ENCODE measurements at regions not wholly inside any gene's neighbourhood (a gene's known extent, or its start where the extent isn't known, plus 50 kb on each side); places are given as distances from the start of the nearest gene placed in this dataset.

- no peak overlapping the region for H3K14ac ChIP-seq (ENCODE audit: insufficient read length)
- WGBS, 2 experiments (ENCODE audit: extremely low coverage in 1 of 2, insufficient coverage in 1 of 2, insufficient read length in 1 of 2, insufficient replicate concordance in 2 of 2, low coverage in 1 of 2, low lambda C conversion rate in 2 of 2, missing lambda C conversion rate in 1 of 2), result 85% methylated on average over 10 of the region's 10 CpGs; no CpG with 5 or more reads in 1 of the 2 experiments
- no peaks in the 10 kb centered on the region for H3K23me2 ChIP-seq (ENCODE audit: low read depth, low read length)
- ChIA-PET POLR2A (ENCODE audit: partially characterized antibody) (interaction anchor here (1.0 kb wide), 1 partner anchor 15 kb away, joined by 3 read pairs; no protein-coding TSS in a partner anchor), CTCF (ENCODE audit: partially characterized antibody) (interaction anchor here (0.6 to 1.4 kb wide), 4 partner anchors 20 to 87 kb away, joined by 3 to 4 read pairs (median 3); no protein-coding TSS in a partner anchor)
- H3K27ac ChIP-seq (ENCODE audit: low read depth, low read length), result no peak overlapping the region
- H3K23ac ChIP-seq (ENCODE audit: insufficient read length), result no peak overlapping the region
- no peak overlapping the region for H2BK20ac ChIP-seq (ENCODE audit: low read length)
- no peak overlapping the region for H3K4me3 ChIP-seq (ENCODE audit: extremely low read depth in 1 of 4, insufficient read depth in 2 of 4, low read depth in 3 of 4, low read length in 4 of 4)
- no peak for TF ChIP-seq PHF8 (conservative IDR thresholded peaks at IDR 0.05; ENCODE audit: low read depth, low read length)
- no peak for TF ChIP-seq MAFK (IDR thresholded peaks at IDR 0.05; ENCODE audit: low read depth, low read length)
- 0 out of 2 replicates have a peak, but pooled peaks have one; percentile 5 for TF ChIP-seq E2F6 (IDR thresholded peaks at IDR 0.05)
- TF ChIP-seq SAP30 (IDR thresholded peaks at IDR 0.05; ENCODE audit: insufficient read depth, insufficient replicate concordance, low read length), result no peak
- no peak for TF ChIP-seq CTBP2 (IDR thresholded peaks at IDR 0.05; ENCODE audit: borderline replicate concordance, insufficient read depth, insufficient read length, low read length)
- H4K91ac ChIP-seq (replicated peaks; ENCODE audit: insufficient read length, low read length), result no peak overlapping the region
- no peaks in the 10 kb centered on the region for H3K36me3 ChIP-seq (ENCODE audit: control insufficient read depth in 2 of 4, insufficient read depth in 4 of 4, low read length in 3 of 4)
- H2BK120ac ChIP-seq (replicated peaks; ENCODE audit: low read depth, low read length), result no peak overlapping the region
- no peak overlapping the region for H3K9ac ChIP-seq (replicated peaks in 1 of 4; ENCODE audit: extremely low read depth in 1 of 4, low read depth in 3 of 4, low read length in 3 of 4)
- no peak overlapping the region for H2BK5ac ChIP-seq (ENCODE audit: low read depth, low read length)
- no peaks in the 10 kb centered on the region for H3K79me2 ChIP-seq (ENCODE audit: control insufficient read depth in 1 of 2, insufficient read depth in 2 of 2, low read length in 2 of 2)
- H4K8ac ChIP-seq (ENCODE audit: extremely low read depth, insufficient read depth, low read length), result no peak overlapping the region
- H3K4me1 ChIP-seq (replicated peaks in 1 of 4; ENCODE audit: control insufficient read depth in 3 of 4, insufficient read depth in 4 of 4, low read length in 3 of 4), result peaks cover 0 to 6% (median 2%) of the 10 kb centered on the region in 4 experiments; a peak in 2 of 7 replicates
- H3K79me1 ChIP-seq (ENCODE audit: low read depth, low read length), result no peaks in the 10 kb centered on the region; the same call in 1 of the 2 replicates
- no peak overlapping the region for H4K5ac ChIP-seq (ENCODE audit: insufficient read length, low read depth, low read length)
- H2BK12ac ChIP-seq (ENCODE audit: low read depth, low read length), result no peak overlapping the region
- no peak overlapping the region for H2AK5ac ChIP-seq (ENCODE audit: low read depth, low read length)
- no peak overlapping the region for H3K18ac ChIP-seq (ENCODE audit: extremely low read depth, low read length)
- no peak overlapping the region for H3K4ac ChIP-seq (replicated peaks; ENCODE audit: insufficient read length, low read depth, low read length)
- no peak for DNase-seq (ENCODE audit: low read depth in 1 of 2, low spot score in 2 of 2)
- peak overlapping the region; percentile 24; the same call in 1 of the 2 replicates for H2AFZ ChIP-seq (ENCODE audit: low read length)
- H4K20me1 ChIP-seq (replicated peaks in 1 of 2; ENCODE audit: control insufficient read depth in 1 of 2, insufficient read depth in 2 of 2, low read length in 2 of 2), result no peaks in the 10 kb centered on the region
- no peak for FAIRE-seq
- peaks cover 9 to 11% of the 10 kb centered on the region in 2 experiments for H3K9me3 ChIP-seq (ENCODE audit: insufficient read depth in 2 of 2, low read depth in 1 of 2, low read length in 1 of 2)
- no peak overlapping the region for H2BK15ac ChIP-seq (ENCODE audit: low read length)
- H3K27me3 ChIP-seq (replicated peaks in 1 of 4; ENCODE audit: control insufficient read depth in 3 of 4, extremely low read depth in 1 of 4, insufficient read depth in 3 of 4, low read length in 3 of 4), result no peaks in the 10 kb centered on the region
- no peak overlapping the region for H3K4me2 ChIP-seq (ENCODE audit: insufficient read depth in 1 of 2, low read depth in 2 of 2, low read length in 2 of 2)
- no peak overlapping the region for H3K56ac ChIP-seq (replicated peaks; ENCODE audit: insufficient read length, low read depth, low read length)
Measured at GRCh38 chr1:8120693-8121260, 94.7 kb upstream of the ERRFI1 start.

Data from H1 (cell line).